Fibroblast of pulmonary artery (primary cell): ENCODE measurements at regions not wholly inside any gene's neighbourhood (a gene's known extent, or its start where the extent isn't known, plus 50 kb on each side); places are given as distances from the start of the nearest gene placed in this dataset.
"Not testable (repeated sequence)": the region's sequence is repeated elsewhere in the genome, so short reads cannot be mapped to it uniquely, and the experiment has no call there.

ENCODE experiments used
- DNase-seq: peaks from one replicate; pipeline ENCODE4 v3.0.0-alpha.2; 2010; ENCODE audit warnings: low read depth
- H3K4me3 ChIP-seq: replicated peaks from 2 replicates; pipeline ENCODE4 v1.5.1; 2011; ENCODE audit warnings: low read depth, mild to moderate bottlenecking, control low read depth, low read length, moderate library complexity
- CTCF ChIP-seq: IDR thresholded peaks from 2 replicates; pipeline ENCODE4 v1.5.1; 2011; ENCODE audit warnings: mild to moderate bottlenecking, control low read depth, low read length, inconsistent platforms; ENCODE audit errors: missing control alignments

- DNase-seq: no peak
- H3K4me3 ChIP-seq: no peak overlapping the region
- no peak for TF ChIP-seq CTCF
Observed at GRCh38 chr6:27651371-27651732, 178.4 kb upstream of the ZNF184 start.

DNA sequence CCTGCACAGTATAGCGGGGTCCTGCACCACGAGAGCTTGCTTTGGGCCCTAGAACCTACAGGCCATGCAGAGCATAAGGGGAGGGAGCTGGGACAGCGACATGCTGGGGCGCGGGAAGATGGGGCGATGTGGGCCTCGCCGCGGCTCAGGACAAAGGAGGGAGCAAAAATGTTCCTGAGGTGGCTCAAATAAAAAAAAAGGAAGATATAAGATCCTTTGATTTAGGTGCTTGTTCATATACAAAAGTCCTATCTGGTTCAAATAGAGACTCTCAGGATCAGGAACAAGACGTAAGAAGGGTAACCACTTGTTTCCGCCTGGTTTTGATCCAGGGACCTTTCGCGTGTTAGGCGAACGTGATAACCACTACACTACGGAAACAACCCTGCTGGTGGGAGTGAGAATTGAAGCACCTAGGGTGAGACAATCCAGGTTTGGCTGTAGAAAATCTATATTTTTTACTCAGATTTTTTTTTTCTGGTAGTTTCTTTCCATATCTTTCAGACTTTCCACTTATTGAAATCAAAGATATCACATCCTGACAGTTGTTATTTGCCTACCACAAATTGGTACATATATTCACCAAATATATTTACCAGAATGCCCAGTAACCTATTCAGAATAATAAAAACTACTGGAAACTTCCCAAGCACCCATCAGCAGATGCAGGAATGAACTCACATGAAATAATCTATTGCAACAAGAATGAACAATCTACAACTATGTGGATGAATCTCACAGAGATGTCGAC lies 177.9 kb upstream of the ZNF184 start:
- DNase-seq: peak; percentile 63
- no peak overlapping the region for H3K4me3 ChIP-seq
- peak; percentile 42 for TF ChIP-seq CTCF

DNA sequence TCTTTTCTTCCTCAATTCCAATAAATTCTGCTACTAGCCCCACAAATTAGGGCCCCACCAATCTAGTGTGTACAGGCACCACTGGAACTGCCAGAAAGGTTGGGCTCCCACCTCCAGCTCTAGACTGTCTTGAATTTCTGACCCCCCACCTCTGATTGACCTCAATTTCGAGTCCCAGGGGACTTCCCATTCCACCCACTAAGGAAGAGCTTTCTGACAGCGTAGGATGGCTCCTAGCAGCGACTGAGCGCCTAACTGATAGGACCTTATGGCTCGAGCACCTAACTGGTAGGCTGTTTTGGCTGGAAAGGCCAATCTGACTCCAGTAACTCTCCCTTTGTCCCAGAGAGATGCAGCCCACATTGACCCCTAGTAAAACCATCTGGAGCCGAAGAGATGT lies 171.6 kb upstream of the ZNF184 start:
- no peak for DNase-seq
- no peak for TF ChIP-seq CTCF
- no peak overlapping the region for H3K4me3 ChIP-seq

GRCh38 chr6:27642744-27643456 lies 170.0 kb upstream of the ZNF184 start:
- TF ChIP-seq CTCF: no peak
- DNase-seq: no peak
- no peak overlapping the region for H3K4me3 ChIP-seq

DNA sequence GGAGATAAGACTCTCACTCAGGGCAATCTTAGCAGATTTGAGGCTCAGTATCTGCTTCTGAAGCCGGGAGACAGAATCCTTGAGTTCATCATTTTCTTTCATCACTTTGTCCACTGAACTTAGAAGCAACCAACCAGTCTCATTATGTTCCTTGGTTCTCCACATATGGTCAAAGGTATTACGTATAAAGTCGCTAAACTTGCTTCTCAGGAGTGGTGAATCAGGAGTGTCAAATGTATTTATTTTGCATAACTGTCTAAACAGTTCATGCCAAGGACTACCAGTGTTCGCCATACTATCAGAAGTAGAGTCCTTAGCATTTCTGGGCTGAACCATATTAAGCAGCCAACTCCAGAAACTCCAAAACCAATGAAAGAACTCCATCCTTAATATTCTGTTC lies 163.0 kb upstream of the ZNF184 start:
- H3K4me3 ChIP-seq, DNase-seq: not testable (repeated sequence)

GRCh38 chr6:27633221-27633688 lies 160.3 kb upstream of the ZNF184 start:
- DNase-seq, H3K4me3 ChIP-seq: not testable (repeated sequence)

DNA sequence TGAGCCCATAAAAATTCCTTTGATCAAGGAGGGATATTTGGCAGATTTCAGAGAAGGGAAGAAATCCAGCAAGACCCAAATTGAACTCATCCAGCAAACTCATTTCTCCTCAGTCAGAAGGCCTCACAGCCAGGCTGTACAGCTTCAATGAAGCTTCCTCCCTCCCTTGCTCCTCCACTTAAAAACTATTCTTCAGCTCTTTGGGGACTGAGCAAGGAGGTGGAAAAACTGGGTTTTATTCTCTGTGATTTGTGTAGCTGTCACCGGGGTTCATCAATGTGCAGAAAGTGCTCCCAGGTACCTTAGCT lies 158.7 kb upstream of the ZNF184 start:
- no peak overlapping the region for H3K4me3 ChIP-seq
- TF ChIP-seq CTCF: no peak
- DNase-seq: no peak
